Cerebellar cortex (tissue), 1 donor: ENCODE measurements at regions not wholly inside any gene's neighbourhood (a gene's known extent, or its start where the extent isn't known, plus 50 kb on each side); places are given as distances from the start of the nearest gene placed in this dataset.
"Not testable (repeated sequence)": the region's sequence is repeated elsewhere in the genome, so short reads cannot be mapped to it uniquely, and the experiment has no call there.

ENCODE experiments used
- DNase-seq: peaks from one replicate; pipeline ENCODE4 v3.0.0-alpha.2; 2015; ENCODE audit warnings: low spot score

GRCh38 chr10:31123946-31124345 lies 92.3 kb upstream of the ZNF438 start:
- DNase-seq, result no peak

DNA sequence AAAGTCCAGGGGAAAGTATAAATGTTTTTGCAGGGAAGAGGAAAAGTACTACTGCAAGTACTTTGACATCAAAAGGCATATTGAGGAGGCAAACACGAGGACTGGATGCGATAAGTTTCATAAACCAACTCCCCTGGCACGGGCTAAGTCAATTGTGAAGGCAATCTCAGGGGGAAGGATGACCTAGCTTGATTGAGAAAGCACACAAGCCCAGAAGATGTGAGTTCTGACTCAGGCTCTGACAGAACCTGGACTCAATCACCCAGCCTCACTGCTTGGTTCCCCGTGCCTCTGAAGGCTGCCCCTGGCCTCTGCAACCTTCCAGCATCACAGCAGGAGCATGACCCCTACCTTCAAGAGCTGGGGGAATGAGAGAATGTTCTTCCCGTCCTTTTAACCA lies 93.2 kb upstream of the ZNF438 start:
- DNase-seq, result no peak

- no peak for DNase-seq
Measured at GRCh38 chr10:31125789-31126188, 94.1 kb upstream of the ZNF438 start.

DNA sequence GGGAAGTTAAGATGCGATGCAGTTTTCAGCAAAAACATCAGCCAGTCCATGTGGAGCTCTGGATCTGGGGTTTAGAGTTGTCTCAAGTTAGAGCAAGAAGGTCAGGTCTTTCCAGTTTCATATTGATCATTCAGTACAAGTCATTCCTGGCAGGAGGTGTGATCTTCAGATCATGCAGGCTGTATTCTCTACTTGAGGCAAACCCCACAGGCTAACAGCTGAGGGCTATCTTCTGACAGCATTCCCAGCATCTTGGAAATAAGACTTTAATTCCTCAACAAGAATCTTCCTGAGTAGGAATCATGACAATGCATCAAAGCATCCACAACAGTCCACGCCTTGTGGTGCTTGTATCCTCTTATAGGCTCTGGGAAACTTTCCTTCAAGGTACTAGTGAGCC lies 94.9 kb upstream of the ZNF438 start:
- DNase-seq, result no peak

DNA sequence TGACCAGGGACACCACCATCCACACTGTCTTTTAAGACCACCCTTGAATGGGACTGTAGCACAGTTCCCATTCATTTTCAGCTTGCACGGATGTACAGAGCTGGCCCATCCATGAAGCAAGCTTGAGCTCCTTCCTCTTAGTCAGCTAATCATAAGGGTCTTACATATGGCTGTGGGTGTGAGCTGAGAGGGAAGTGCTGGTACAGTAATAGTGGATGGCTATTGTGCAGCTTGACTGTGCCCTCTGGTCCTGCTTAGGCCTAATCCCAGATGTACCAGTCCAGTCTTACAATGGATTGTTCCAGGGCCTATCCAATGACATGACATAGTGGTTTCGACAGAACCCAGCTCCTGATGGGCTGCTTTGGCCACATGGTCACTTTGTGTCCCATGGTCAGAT lies 96.9 kb upstream of the ZNF438 start:
- no peak for DNase-seq

GRCh38 chr10:31129271-31129670 lies 97.6 kb upstream of the ZNF438 start:
- no peak for DNase-seq

DNA sequence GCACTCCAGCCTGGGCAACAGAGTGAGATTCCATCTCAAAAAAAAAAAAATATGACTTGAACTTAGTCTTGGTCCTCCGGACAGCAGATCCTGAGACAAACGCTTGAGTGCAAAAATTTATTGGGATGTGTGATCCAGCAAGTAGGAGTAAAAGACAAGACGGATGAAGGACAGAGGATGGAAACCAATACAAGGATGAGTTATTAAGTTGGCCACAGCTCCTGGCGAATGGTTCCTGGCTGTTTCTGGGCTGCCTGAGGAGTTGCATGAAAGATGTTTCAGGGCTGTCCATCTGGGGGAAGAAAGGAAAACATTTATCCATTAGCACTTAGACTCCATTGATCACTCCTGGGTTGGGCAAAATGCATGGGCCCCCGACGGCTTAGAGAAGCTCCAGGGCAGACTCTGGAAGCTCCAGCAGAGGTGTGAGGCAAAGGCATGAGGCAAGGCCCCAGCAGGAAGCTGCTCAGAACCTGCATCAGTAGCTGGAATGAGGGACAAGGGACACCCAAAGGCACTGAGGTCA lies 98.3 kb upstream of the ZNF438 start:
- DNase-seq, result no peak

DNA sequence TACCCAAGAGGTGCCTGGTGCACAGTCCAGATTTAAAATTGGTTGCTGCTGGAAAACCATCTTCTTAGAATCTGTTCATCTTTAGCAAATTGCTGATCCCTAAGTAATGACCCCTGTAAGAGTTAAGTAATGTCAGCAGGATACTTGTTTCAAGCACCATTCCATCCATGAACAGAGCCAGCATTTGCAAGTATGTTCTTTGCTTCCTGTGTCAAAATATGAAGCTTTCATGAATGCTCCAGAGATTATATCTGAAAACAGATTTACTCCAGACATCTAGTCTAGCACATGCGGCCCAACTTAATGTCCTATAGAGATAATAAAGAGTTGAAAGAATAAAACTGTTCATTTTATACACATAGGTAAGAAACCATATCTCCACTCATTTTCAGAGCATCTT lies 98.7 kb upstream of the ZNF438 start:
- DNase-seq, result no peak

- no peak for DNase-seq
Measured at GRCh38 chr10:31131251-31131650, 99.6 kb upstream of the ZNF438 start.

DNA sequence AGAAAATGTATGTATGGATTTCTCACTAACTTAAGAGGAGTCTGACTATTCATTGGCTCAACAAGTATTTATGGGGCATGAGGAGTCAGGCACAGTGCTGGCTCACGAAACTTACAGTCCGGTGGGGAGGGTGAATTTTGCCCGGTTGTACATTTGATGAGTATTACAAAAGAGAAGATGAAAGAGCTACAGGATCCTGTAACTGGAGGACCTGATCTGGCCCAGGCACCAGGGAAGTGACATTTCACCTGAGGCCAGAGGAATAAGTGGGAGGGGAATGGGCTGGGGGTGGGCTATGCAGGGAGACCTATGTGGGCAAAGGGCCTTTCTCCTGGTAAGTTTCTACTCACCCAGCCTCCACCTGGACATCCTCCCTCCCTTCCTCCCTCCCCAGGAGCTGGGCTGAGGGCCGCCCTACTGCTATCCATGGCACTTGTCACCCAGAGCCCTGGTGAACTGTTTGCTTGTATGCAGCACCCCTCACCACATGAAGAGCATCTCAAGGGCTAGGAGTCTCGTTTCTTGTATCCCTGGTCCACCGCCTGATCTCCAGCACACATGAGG lies 101.1 kb upstream of the ZNF438 start:
- no peak for DNase-seq

GRCh38 chr10:31133251-31133791 lies 101.7 kb upstream of the ZNF438 start:
- DNase-seq, result no peak

GRCh38 chr10:31133792-31134310 lies 102.2 kb upstream of the ZNF438 start:
- peak; percentile 73 for DNase-seq

DNA sequence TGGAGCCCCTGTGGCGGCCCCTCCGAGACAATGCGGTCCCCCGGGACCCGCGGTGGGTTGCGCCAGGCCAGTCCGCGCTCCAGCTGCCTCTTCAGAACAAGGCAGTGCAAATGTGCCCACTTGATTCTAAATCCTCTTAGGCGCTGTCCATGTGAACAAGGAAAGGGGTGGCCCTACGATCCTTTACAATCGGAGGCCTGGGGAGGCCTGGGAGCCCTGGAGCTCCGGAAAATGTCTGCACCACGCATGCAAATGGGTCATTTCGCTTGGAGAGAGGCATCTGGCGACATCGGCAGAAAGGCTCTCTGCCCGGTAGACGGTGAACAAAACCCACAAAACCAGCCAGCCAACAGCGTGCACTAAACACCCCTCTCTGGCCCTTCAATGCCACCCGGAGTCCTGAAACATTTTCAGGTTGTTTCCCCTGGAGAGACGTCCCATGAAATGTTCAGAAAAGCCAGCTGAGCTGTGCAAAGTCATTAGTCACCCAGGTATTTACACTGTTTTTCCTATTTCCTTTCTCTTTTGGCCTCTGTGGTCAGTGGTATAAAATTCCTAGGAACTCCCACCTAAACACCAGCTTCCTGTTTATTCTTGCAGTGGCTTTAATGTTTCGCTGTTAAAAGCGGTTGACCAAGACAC lies 102.8 kb upstream of the ZNF438 start:
- DNase-seq, result peak; percentile 39

GRCh38 chr10:31135171-31135570 lies 103.5 kb upstream of the ZNF438 start:
- DNase-seq, result no peak

GRCh38 chr10:31135791-31136190 lies 104.1 kb upstream of the ZNF438 start:
- not testable (repeated sequence) for DNase-seq

DNA sequence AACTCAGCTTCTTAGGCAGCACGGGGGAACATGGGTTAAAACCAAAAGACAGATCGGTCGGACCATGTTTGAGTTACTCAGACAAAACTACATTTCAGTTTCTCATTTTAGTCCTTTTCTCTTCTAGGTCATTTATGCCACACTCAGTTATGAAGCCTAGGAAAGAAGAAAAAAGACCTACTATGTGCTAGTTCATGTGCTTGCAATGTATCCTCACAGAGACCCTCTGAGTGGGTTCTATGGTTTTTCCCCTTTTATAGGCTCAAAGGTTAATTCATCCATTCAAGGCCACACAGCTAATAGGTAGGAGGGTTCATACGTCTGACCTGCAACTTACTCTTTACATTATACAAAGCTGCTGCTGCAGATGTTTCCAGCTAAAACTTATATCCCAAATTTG lies 104.7 kb upstream of the ZNF438 start:
- no peak for DNase-seq

GRCh38 chr10:31136930-31137885 lies 105.5 kb upstream of the ZNF438 start:
- DNase-seq, result no peak

DNA sequence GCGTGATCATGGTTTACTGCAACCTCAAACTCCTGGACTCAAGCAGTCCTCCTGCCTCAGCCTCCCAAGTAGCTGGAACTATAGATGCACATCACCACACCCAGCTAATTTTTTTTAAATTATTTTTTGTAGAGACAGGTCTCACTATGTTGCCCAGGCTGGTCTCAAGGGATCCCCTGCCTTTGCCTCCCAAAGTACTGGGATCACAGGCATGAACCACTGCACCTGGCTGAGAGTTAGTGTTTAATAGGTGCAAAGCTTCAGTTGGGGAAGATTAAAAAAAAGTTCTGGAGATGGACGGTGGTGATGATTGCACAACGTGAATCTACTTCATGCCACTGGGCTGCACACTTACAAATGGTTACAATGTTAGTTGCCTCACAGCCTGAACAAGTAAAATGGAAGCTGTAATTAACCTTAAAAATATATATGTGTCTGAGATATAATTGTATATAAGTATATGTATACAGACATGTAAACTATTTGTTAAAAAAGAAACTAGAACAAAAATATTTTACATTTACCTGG lies 106.4 kb upstream of the ZNF438 start:
- no peak for DNase-seq

DNA sequence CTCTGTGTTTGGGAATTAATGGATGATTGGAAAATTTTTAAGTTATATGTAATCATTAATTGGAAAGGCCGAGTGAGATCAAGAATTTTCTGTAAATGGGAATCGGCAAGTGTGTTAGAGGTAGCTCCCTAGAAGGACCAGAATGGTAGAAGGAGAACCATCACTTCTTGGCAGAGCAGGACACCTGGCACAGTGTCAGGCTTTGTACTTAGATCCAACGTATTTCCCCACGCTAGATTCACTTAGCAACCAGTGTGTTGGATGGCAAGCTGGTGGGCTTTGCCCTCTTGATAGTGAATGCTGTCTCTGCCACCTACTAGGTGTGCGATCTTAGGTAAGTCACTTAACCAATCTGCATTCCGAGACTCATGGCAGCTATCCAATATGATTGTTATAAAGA lies 107.8 kb upstream of the ZNF438 start:
- no peak for DNase-seq

- no peak for DNase-seq
Measured at GRCh38 chr10:31140716-31141115, 109.1 kb upstream of the ZNF438 start.

GRCh38 chr10:31142026-31142425 lies 110.4 kb upstream of the ZNF438 start:
- DNase-seq, result no peak

DNA sequence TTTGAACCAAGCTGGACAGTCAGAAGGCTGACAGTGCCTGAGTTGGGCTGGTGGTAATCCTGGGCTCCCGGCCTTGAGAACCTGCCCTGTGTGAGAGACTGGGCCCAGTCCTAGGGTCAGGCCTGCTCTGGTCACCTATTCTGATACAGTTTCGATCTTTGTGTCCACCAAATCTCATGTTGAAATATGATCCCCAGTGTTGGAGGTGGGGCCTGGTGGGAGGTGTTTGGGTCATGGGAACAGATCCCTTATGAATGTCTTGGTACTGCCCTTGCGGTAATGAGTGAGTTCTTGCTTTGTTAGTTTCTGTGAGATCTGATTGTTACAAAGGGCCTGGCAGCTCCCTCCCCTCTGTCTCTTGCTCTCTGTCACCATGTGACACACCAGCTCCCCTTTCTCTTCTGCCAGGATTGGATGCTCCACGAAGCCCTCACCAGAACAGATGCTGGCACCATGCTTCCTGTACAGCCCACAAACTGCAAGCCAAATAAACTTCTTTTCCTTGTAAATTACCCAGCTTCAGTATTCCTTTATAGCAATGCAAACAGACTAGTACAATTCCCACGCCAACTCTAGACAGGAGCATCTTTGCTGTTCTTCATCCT lies 111.8 kb upstream of the ZNF438 start:
- DNase-seq, result no peak
